Lung (tissue), 11 donors: ENCODE measurements at regions not wholly inside any gene's neighbourhood (a gene's known extent, or its start where the extent isn't known, plus 50 kb on each side); places are given as distances from the start of the nearest gene placed in this dataset.

Source experiments
- ATAC-seq: fragments of 200-7000 bp; cut with Tn5 transposase; one replicate; pipeline ENCODE4 v1.9.1; 2020; ENCODE audit warnings: moderate number of reproducible peaks; ENCODE audit not compliant: insufficient read depth, low FRiP score
- DNase-seq, 3 donors: peaks; one replicate each; pipeline ENCODE4 v3.0.0-alpha.2; 2013 to 2017
- H3K27ac ChIP-seq, 2 donors: one replicate each; pipeline ENCODE4 v1.5.1; 2013; ENCODE audit warnings: mild to moderate bottlenecking in 2 of 2, moderate library complexity in 2 of 2, control low read depth in 1 of 2, inconsistent platforms in 1 of 2, low read depth in 1 of 2, low read length in 1 of 2
- H3K27me3 ChIP-seq, 3 donors: one replicate each; pipeline ENCODE4 v1.5.1; 2013; ENCODE audit warnings: low read length in 2 of 3; ENCODE audit not compliant: control insufficient read depth in 3 of 3, insufficient read depth in 3 of 3
- H3K36me3 ChIP-seq, 4 donors: one replicate each; pipeline ENCODE4 v1.5.1; 2013; ENCODE audit warnings: low read length in 4 of 4, mild to moderate bottlenecking in 1 of 4, moderate library complexity in 1 of 4; ENCODE audit not compliant: control insufficient read depth in 4 of 4, insufficient read depth in 4 of 4
- H3K4me1 ChIP-seq, 5 donors: one replicate each; pipeline ENCODE4 v1.5.1; 2013; ENCODE audit warnings: low read length in 5 of 5, mild to moderate bottlenecking in 2 of 5, moderate library complexity in 1 of 5; ENCODE audit not compliant: control insufficient read depth in 5 of 5, insufficient read depth in 5 of 5
- H3K4me3 ChIP-seq: one replicate; pipeline ENCODE4 v1.5.1; 2013; ENCODE audit warnings: mild to moderate bottlenecking, control low read depth, moderate library complexity
- H3K9ac ChIP-seq, 2 donors: one replicate each; pipeline ENCODE4 v1.5.1; 2013; ENCODE audit warnings: low read length in 2 of 2, control low read depth in 1 of 2; ENCODE audit not compliant: insufficient read depth in 1 of 2
- H3K9me3 ChIP-seq, 4 donors: one replicate each; pipeline ENCODE4 v1.5.1; 2013; ENCODE audit warnings: low read length in 3 of 4, mild to moderate bottlenecking in 1 of 4, moderate library complexity in 1 of 4; ENCODE audit not compliant: control insufficient read depth in 4 of 4, insufficient read depth in 3 of 4
- CTCF ChIP-seq: IDR thresholded peaks from 2 replicates; pipeline ENCODE4 v1.5.1; 2012; ENCODE audit warnings: mild to moderate bottlenecking; ENCODE audit errors: control extremely low read depth, extremely low read depth
- WGBS, 2 donors: extraction: QIAGEN DNeasy Blood & Tissue Kit; methylation state at CpG; one replicate each; pipeline ENCODE4 v1.1.7; 2013; 5-methylcytosine and 5-hydroxymethylcytosine counted together
- donor health status: control.
- donor health status: control.
- donor health status: Bipolar disorder and iron deficiency.
- donor health status: healthy.
- donor health status: DM: yes; HTN: yes; CAD: no.

DNA sequence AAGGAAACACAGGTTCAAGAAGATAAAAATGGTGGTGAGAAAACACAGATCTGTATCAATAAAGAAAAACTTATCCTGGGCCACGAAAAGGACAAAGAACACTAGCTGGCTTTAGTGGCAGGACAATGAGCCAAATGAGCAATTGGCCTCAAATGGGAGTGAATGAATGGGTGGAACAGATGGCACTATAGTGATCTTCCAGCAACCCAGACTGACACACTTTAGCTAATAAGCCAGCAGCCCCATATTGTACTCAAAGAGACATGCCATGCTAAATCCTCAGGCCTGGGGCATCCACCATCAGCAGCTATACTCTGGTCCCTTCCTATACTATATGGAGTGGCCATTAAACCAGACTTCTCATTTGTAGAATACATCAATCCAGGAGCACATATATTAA lies 60.0 kb upstream of the GADL1 start:
- no peak overlapping the region for H3K27ac ChIP-seq
- no peak for TF ChIP-seq CTCF
- no peaks in the 10 kb centered on the region for H3K36me3 ChIP-seq
- WGBS, 2 donors: 94% methylated on average over 1 of the region's 1 CpG
- no peaks in the 10 kb centered on the region for H3K27me3 ChIP-seq
- no peak for ATAC-seq
- no peaks in the 10 kb centered on the region for H3K4me1 ChIP-seq
- DNase-seq: no peak
- peaks cover 0 to 5% (median 2%) of the 10 kb centered on the region in 4 donors for H3K9me3 ChIP-seq
- H3K9ac ChIP-seq: no peak overlapping the region
- H3K4me3 ChIP-seq: no peak overlapping the region

DNA sequence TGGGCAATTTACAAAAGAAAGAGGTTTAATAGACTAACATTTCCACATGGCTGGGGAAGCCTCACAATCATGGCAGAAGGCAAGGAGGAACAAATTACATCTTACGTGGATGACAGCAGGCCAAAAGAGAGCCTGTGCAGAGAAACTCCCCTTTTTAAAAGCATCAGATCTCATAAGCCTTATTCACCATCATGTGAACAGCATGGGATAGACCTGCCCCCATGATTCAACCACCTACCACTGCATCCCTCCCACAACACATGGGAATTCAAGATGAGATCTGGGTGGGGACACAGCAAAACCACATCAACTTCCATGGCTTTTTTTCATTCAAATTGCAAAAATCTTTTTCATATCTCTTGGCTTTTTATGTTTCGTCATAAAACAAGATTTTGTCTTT lies 67.6 kb upstream of the GADL1 start:
- 91 to 95% methylated on average over 2 of the region's 2 CpGs for WGBS, 2 donors

DNA sequence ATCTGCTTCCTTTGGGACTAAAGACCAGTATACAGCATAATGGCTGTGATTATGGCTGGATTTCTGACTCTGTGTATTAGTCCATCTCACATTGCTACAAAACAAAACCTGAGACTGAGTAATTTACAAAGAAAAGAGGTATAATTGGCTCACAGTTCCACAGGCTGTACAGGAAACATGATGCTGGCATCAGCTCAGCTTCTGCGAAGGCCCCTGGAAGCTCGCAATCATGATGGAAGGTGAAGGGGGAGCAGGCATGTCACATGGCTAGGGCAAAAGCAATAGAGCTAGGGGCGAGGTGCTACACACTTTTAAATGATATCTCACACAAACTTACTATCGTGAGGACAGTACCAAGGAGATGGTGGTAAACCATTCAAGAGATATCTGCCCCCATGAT lies 68.0 kb upstream of the GADL1 start:
- 81 to 92% methylated on average over 4 of the region's 4 CpGs for WGBS, 2 donors
- no peak for TF ChIP-seq CTCF

More for the DNA sequence above, 67.6 kb upstream of the GADL1 start:
- DNase-seq: no peak
- Histone ChIP-seq H3K27me3 (no peaks in the 10 kb centered on the region), H3K9me3 (peaks cover 0 to 5% (median 2%) of the 10 kb centered on the region in 4 donors), H3K36me3 (no peaks in the 10 kb centered on the region), H3K9ac (no peak overlapping the region), H3K27ac (no peak overlapping the region), H3K4me3 (no peak overlapping the region), H3K4me1 (no peaks in the 10 kb centered on the region)
- TF ChIP-seq CTCF: no peak
- no peak for ATAC-seq

DNA sequence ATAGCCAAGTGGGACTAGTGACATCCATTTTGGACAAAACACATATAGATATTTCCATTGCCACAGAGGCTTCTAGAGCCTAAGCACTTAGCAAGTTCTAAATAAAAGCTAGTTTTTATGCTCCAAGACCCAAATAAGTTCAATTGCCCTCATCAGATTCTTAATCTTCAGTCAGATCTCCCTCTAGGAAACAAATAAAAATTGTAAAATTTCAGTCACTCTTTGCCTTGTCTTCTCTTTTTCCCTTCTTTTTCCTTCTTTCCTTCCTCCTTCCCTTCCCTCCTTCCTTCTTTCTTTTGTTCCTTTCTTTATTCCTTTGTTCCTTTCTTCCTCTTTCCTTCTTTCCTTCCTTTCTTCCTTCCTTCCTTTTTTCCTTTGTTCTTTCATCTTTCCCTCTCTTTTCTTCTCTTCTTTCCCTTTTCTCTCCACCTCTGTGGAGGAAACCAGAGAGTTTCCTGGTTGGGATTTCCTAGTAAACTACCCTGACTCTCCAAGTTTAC lies 68.8 kb upstream of the GADL1 start:
- Histone ChIP-seq H3K4me3 (no peak overlapping the region), H3K9me3 (peaks cover 0 to 3% (median under 1%) of the 10 kb centered on the region in 4 donors), H3K4me1 (no peaks in the 10 kb centered on the region), H3K27me3 (no peaks in the 10 kb centered on the region), H3K9ac (no peak overlapping the region), H3K36me3 (no peaks in the 10 kb centered on the region), H3K27ac (no peak overlapping the region)
- TF ChIP-seq CTCF: no peak
- no peak for DNase-seq
- ATAC-seq: no peak

More for the DNA sequence above, 68.0 kb upstream of the GADL1 start:
- Histone ChIP-seq H3K9me3 (peaks cover 0 to 3% (median 2%) of the 10 kb centered on the region in 4 donors), H3K4me3 (no peak overlapping the region), H3K4me1 (no peaks in the 10 kb centered on the region), H3K9ac (no peak overlapping the region), H3K27me3 (no peaks in the 10 kb centered on the region), H3K36me3 (no peaks in the 10 kb centered on the region), H3K27ac (no peak overlapping the region)
- no peak for ATAC-seq
- DNase-seq: no peak
